ENCODE measurements at regions not wholly inside any gene's neighbourhood (a gene's known extent, or its start where the extent isn't known, plus 50 kb on each side); places are given as distances from the start of the nearest gene placed in this dataset.
"Not testable (repeated sequence)": the region's sequence is repeated elsewhere in the genome, so short reads cannot be mapped to it uniquely, and the experiment has no call there.

DNA sequence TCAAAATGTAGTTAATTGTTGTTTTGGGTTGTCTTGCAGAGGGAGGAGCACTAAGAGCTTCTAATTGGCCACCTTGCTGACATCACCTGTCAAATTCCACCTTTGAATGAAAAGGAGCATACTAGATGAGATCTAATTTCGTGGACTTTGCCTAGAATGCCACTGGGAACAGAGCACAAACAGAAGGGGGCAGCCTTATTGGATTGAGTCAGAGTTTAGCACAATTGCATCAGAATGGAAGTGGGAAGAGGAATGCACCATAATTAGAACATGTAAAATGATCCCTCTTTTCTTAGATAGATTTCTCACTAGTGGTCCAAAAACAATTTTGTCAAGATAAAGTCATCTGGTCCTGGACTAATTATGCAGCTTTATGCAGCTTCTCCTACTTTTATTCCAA, 1552.2 kb downstream of the PCDH9 start:
- no peaks in the 10 kb centered on the region for H3K4me1 ChIP-seq (ENCODE audit: control insufficient read depth, insufficient read depth, low read length)
- ChIA-PET CTCF (no interaction called here), POLR2A (ENCODE audit: unreplicated experiment) (no interaction called here)
- no peak overlapping the region for H2BK120ac ChIP-seq (ENCODE audit: low read depth, low read length)
- no CpG with 5 or more reads among the region's 1 CpG for WGBS, 2 experiments (ENCODE audit: extremely low coverage in 2 of 2, insufficient read length in 1 of 2)
- in situ Hi-C loops (cut with MboI; ENCODE audit: low sequenced_read_pairs) (no loop called here), intact Hi-C loops (cut with micrococcal nuclease) (no loop called here), dilution Hi-C loops (cut with HindIII; ENCODE audit: low sequenced_read_pairs, unreplicated experiment) (no loop called here)
- H3K23ac ChIP-seq (ENCODE audit: low read depth, low read length), result no peak overlapping the region
- H3K18ac ChIP-seq (ENCODE audit: low read depth, low read length), result no peak overlapping the region
- H3K36me3 ChIP-seq (ENCODE audit: control insufficient read depth, insufficient read depth, low read length), result no peaks in the 10 kb centered on the region
- no peak overlapping the region for H2BK20ac ChIP-seq (ENCODE audit: low read depth, low read length)
- H4K20me1 ChIP-seq (ENCODE audit: insufficient read depth, low read length), result no peaks in the 10 kb centered on the region
- H3K79me1 ChIP-seq (ENCODE audit: low read depth in 1 of 2, low read length in 2 of 2), result no peaks in the 10 kb centered on the region
- H3K9ac ChIP-seq (ENCODE audit: low read depth, low read length), result no peak overlapping the region
- DNase-seq (peak; percentile 5), ATAC-seq (ENCODE audit: low read depth) (no peak)
- TF ChIP-seq CEBPB (IDR thresholded peaks at IDR 0.05; ENCODE audit: low read depth, low read length), result peak; percentile 62; the same call in 1 of the 2 replicates
- no peak for TF ChIP-seq RAD21 (IDR thresholded peaks at IDR 0.05; ENCODE audit: low read length)
- no peak for TF ChIP-seq CHD1 (IDR thresholded peaks at IDR 0.05; ENCODE audit: low read depth, low read length)
- no peak for TF ChIP-seq POLR2A (IDR thresholded peaks at IDR 0.05; ENCODE audit: low read depth, low read length)
- no peak for TF ChIP-seq FOS (IDR thresholded peaks at IDR 0.05; ENCODE audit: low read depth, low read length)
- H3K27ac ChIP-seq (ENCODE audit: insufficient read depth, low read length), result no peak overlapping the region
- no peak overlapping the region for H3K4me2 ChIP-seq (ENCODE audit: low read depth, low read length)
- no peak overlapping the region for H2AK9ac ChIP-seq (replicated peaks; ENCODE audit: low read depth, low read length, poor library complexity)
- no peak overlapping the region for H2AK5ac ChIP-seq (ENCODE audit: low read depth, low read length)
- no peaks in the 10 kb centered on the region for H3K9me3 ChIP-seq (ENCODE audit: control insufficient read depth, insufficient read depth, low read length)
- no peak overlapping the region for H3K14ac ChIP-seq (replicated peaks; ENCODE audit: low read depth, low read length)
- H3K4me3 ChIP-seq (ENCODE audit: insufficient read depth, low read depth, low read length), result no peak overlapping the region
- H2BK15ac ChIP-seq (ENCODE audit: low read depth, low read length), result no peak overlapping the region
- no TSS peak for BruUV-seq (replicated peaks)
- H3K56ac ChIP-seq (ENCODE audit: extremely low read depth, insufficient read depth, low read length), result no peak overlapping the region
- H4K5ac ChIP-seq (ENCODE audit: low read depth, low read length), result no peak overlapping the region
- H3K27me3 ChIP-seq (ENCODE audit: control insufficient read depth, insufficient read depth, low read length), result no peaks in the 10 kb centered on the region
- no peak overlapping the region for H3K4ac ChIP-seq (ENCODE audit: low read depth, low read length)
- no peak overlapping the region for H2BK5ac ChIP-seq (ENCODE audit: low read depth, low read length, poor library complexity, severe bottlenecking)
- H3K9me1 ChIP-seq (ENCODE audit: insufficient read depth, low read length), result no peaks in the 10 kb centered on the region
- no peak overlapping the region for H4K8ac ChIP-seq (ENCODE audit: low read depth in 2 of 2, low read length in 2 of 2)
- no peak overlapping the region for H4K91ac ChIP-seq (ENCODE audit: insufficient read depth, low read depth, low read length)
- no peak overlapping the region for H2AFZ ChIP-seq (replicated peaks; ENCODE audit: low read length, poor library complexity)

DNA sequence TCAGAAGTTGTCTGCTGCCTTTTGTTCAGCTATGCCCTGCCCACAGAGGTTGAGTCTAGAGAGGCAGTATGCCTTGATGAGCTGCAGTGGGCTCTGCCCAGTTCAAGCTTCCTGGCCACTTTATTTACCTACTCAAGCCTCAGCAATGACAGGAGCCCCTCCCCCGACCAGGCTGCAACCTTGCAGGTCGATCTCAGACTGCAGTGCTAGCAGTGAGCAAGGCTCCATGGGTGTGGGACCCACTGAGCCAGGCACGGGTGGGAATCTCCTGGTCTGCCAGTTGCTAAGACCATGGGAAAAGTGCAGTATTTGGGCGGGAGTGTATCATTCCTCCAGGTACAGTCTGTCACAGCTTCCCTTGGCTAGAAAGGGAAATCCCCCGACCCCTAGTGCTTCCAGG, 1554.8 kb downstream of the PCDH9 start:
- H4K8ac ChIP-seq (ENCODE audit: low read depth in 2 of 2, low read length in 2 of 2); H4K20me1 ChIP-seq (ENCODE audit: insufficient read depth, low read length); H3K9ac ChIP-seq (ENCODE audit: low read depth, low read length); H3K36me3 ChIP-seq (ENCODE audit: control insufficient read depth, insufficient read depth, low read length); intact Hi-C loops (cut with micrococcal nuclease); H3K18ac ChIP-seq (ENCODE audit: low read depth, low read length); dilution Hi-C loops (cut with HindIII; ENCODE audit: low sequenced_read_pairs, unreplicated experiment); H3K27ac ChIP-seq (ENCODE audit: insufficient read depth, low read length); H3K14ac ChIP-seq (replicated peaks; ENCODE audit: low read depth, low read length); DNase-seq; H2BK120ac ChIP-seq (ENCODE audit: low read depth, low read length); H3K4ac ChIP-seq (ENCODE audit: low read depth, low read length); H3K4me3 ChIP-seq (ENCODE audit: insufficient read depth, low read depth, low read length); H3K4me2 ChIP-seq (ENCODE audit: low read depth, low read length); H2BK5ac ChIP-seq (ENCODE audit: low read depth, low read length, poor library complexity, severe bottlenecking); H3K27me3 ChIP-seq (ENCODE audit: control insufficient read depth, insufficient read depth, low read length); CTCF ChIA-PET; H2AK5ac ChIP-seq (ENCODE audit: low read depth, low read length); H3K56ac ChIP-seq (ENCODE audit: extremely low read depth, insufficient read depth, low read length); H2AFZ ChIP-seq (replicated peaks; ENCODE audit: low read length, poor library complexity); H4K5ac ChIP-seq (ENCODE audit: low read depth, low read length); in situ Hi-C loops (cut with MboI; ENCODE audit: low sequenced_read_pairs); H4K91ac ChIP-seq (ENCODE audit: insufficient read depth, low read depth, low read length); H3K79me1 ChIP-seq (ENCODE audit: low read depth in 1 of 2, low read length in 2 of 2); H3K9me3 ChIP-seq (ENCODE audit: control insufficient read depth, insufficient read depth, low read length); BruUV-seq (replicated peaks); H3K23ac ChIP-seq (ENCODE audit: low read depth, low read length); H2AK9ac ChIP-seq (replicated peaks; ENCODE audit: low read depth, low read length, poor library complexity); POLR2A ChIA-PET (ENCODE audit: unreplicated experiment); H3K9me1 ChIP-seq (ENCODE audit: insufficient read depth, low read length); ATAC-seq (ENCODE audit: low read depth); H2BK15ac ChIP-seq (ENCODE audit: low read depth, low read length); H2BK20ac ChIP-seq (ENCODE audit: low read depth, low read length); H3K4me1 ChIP-seq (ENCODE audit: control insufficient read depth, insufficient read depth, low read length): not testable (repeated sequence)
- no CpG with 5 or more reads among the region's 5 CpGs for WGBS, 2 experiments (ENCODE audit: extremely low coverage in 2 of 2, insufficient read length in 1 of 2)
